Activated B cell treated with CpG ODN at 0.5 μM for 24 hours (primary cell): ENCODE measurements at regions not wholly inside any gene's neighbourhood (a gene's known extent, or its start where the extent isn't known, plus 50 kb on each side); places are given as distances from the start of the nearest gene placed in this dataset.

Experiments used
- ATAC-seq: fragments of 200-7000 bp; cut with Tn5 transposase; one replicate; pipeline ENCODE4 v1.10.0; 2021; ENCODE audit warnings: low read depth, mild to moderate bottlenecking, moderate library complexity
- CTCF ChIA-PET: fragments of 350-600 bp; sonication (Branson Sonifier 250); formaldehyde crosslinking; loops from one replicate; lab custom pipeline; 2021; ENCODE audit warnings: antibody characterized with exemption; lab: Charles Lee
- POLR2A ChIA-PET: fragments of 350-600 bp; sonication (Branson Sonifier 250); formaldehyde crosslinking; loops from one replicate; lab custom pipeline; 2021; ENCODE audit warnings: antibody characterized with exemption; lab: Charles Lee
- DNase-seq: peaks from one replicate; pipeline ENCODE4 v3.0.0; 2022
- H3K27ac Mint-ChIP-seq: one replicate; pipeline ENCODE4 v1.8.0; 2020; ENCODE audit warnings: mixed read lengths
- H3K27me3 Mint-ChIP-seq: one replicate; pipeline ENCODE4 v1.8.0; 2021; ENCODE audit warnings: mixed read lengths
- H3K36me3 Mint-ChIP-seq: one replicate; pipeline ENCODE4 v1.8.0; 2021; ENCODE audit warnings: low read depth, mixed read lengths
- H3K4me1 Mint-ChIP-seq: one replicate; pipeline ENCODE4 v1.8.0; 2021; ENCODE audit warnings: mixed read lengths
- H3K4me3 Mint-ChIP-seq: one replicate; pipeline ENCODE4 v1.8.0; 2020; ENCODE audit warnings: mild to moderate bottlenecking, mixed read lengths
- H3K9me3 Mint-ChIP-seq: one replicate; pipeline ENCODE4 v1.8.0; 2020; ENCODE audit warnings: mixed read lengths
- intact Hi-C: fragments of 100-400 bp; cut with micrococcal nuclease; formaldehyde crosslinking; loops from one replicate; pipeline ENCODE4 v1.15.1; 2024
- TF ChIP-seq, protein P1 (sequence below): fragments of 200-600 bp; IDR thresholded peaks from one replicate; pipeline ENCODE4 v1.8.0; 2022; ENCODE audit warnings: antibody characterized with exemption, mild to moderate bottlenecking

GRCh38 chrX:148361641-148362040 lies 138.8 kb upstream of the AFF2 start:
- H3K36me3 Mint-ChIP-seq = no peaks in the 10 kb centered on the region
- H3K4me1 Mint-ChIP-seq = no peaks in the 10 kb centered on the region
- no peak overlapping the region for H3K27ac Mint-ChIP-seq
- no peak for DNase-seq
- intact Hi-C loops = no loop called here
- H3K27me3 Mint-ChIP-seq = no peaks in the 10 kb centered on the region
- ChIA-PET CTCF (no interaction called here), POLR2A (no interaction called here)
- TF ChIP-seq, protein P1, sequence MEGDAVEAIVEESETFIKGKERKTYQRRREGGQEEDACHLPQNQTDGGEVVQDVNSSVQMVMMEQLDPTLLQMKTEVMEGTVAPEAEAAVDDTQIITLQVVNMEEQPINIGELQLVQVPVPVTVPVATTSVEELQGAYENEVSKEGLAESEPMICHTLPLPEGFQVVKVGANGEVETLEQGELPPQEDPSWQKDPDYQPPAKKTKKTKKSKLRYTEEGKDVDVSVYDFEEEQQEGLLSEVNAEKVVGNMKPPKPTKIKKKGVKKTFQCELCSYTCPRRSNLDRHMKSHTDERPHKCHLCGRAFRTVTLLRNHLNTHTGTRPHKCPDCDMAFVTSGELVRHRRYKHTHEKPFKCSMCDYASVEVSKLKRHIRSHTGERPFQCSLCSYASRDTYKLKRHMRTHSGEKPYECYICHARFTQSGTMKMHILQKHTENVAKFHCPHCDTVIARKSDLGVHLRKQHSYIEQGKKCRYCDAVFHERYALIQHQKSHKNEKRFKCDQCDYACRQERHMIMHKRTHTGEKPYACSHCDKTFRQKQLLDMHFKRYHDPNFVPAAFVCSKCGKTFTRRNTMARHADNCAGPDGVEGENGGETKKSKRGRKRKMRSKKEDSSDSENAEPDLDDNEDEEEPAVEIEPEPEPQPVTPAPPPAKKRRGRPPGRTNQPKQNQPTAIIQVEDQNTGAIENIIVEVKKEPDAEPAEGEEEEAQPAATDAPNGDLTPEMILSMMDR = no peak
- no peaks in the 10 kb centered on the region for H3K9me3 Mint-ChIP-seq
- no peak for ATAC-seq
- no peak overlapping the region for H3K4me3 Mint-ChIP-seq

DNA sequence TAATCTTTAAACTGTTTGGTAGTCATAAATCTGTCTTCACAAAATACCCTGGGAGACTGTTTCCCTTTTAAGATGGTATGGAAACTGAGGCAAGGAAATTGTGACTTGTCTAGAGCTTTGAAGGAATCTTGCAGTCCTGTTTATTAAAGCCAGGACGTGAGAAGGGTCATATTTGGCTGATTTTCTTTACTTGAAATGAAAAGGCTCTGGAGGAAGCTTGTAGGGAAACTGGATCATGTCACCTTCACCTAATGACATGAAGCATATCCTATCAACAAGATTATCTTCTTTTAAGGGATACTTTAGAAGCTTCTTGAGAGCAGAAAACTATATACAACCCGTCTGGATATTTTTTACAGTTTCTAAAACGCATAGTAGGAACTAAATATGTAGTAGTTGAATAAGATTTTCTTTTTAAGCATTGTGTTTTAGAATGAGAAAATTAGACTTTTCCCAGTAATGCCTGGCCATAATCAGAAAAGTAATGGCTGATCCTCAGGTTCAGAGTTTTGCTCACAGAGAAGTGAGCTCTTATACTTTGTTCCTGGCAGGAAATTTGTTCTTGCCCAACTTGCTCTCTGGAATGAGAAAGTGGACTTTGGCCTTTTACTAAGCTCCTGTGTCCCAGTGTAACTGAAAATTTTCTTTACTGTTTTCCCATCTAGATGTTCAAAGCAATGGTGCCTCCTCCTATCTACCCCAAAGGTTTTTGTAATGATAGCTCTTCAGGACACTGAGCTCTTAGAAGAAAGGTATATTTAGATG lies 136.8 kb upstream of the AFF2 start:
- no peaks in the 10 kb centered on the region for H3K36me3 Mint-ChIP-seq
- ATAC-seq (no peak), DNase-seq (no peak)
- H3K27ac Mint-ChIP-seq = no peak overlapping the region
- H3K27me3 Mint-ChIP-seq = no peaks in the 10 kb centered on the region
- peaks cover 2% of the 10 kb centered on the region for H3K4me1 Mint-ChIP-seq
- H3K9me3 Mint-ChIP-seq = no peaks in the 10 kb centered on the region
- TF ChIP-seq, protein P1 = no peak
- intact Hi-C loops = no loop called here
- CTCF ChIA-PET = no interaction called here
- H3K4me3 Mint-ChIP-seq = no peak overlapping the region
- POLR2A ChIA-PET = no interaction called here

DNA sequence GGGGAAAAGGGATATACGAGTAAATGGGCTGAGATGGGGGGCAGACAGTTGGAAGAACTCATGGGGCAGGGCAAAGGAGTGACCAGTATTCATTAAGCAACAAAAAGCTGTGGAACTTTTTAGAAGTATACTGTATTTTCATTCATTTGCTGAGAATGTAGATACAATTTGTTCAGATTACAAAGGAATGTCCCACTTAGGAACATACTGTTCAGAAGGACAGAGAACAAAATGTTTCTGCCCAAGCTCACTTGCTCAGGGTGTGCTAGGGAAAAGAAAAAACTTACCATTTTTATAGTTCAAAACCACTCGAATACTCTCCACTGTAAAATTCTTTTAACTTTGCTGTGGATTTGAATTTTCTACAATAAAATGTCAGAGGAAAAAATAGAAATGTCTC lies 135.2 kb upstream of the AFF2 start:
- Mint-ChIP-seq H3K4me1 (peaks cover 2% of the 10 kb centered on the region), H3K4me3 (no peak overlapping the region), H3K27me3 (no peaks in the 10 kb centered on the region), H3K9me3 (no peaks in the 10 kb centered on the region), H3K36me3 (no peaks in the 10 kb centered on the region), H3K27ac (no peak overlapping the region)
- TF ChIP-seq, protein P1 = no peak
- ATAC-seq = no peak
- POLR2A ChIA-PET = no interaction called here
- no peak for DNase-seq
- intact Hi-C loops = no loop called here
- CTCF ChIA-PET = no interaction called here

- H3K27ac Mint-ChIP-seq = no peak overlapping the region
- no peaks in the 10 kb centered on the region for H3K36me3 Mint-ChIP-seq
- intact Hi-C loops = no loop called here
- DNase-seq = no peak
- peaks cover 3% of the 10 kb centered on the region for H3K9me3 Mint-ChIP-seq
- ATAC-seq = no peak
- TF ChIP-seq, protein P1 = no peak
- POLR2A ChIA-PET = interaction anchor here (0.6 kb wide), 1 partner anchor 21 kb away, joined by 5 read pairs; no protein-coding TSS in a partner anchor
- H3K4me1 Mint-ChIP-seq = peaks cover 2% of the 10 kb centered on the region
- CTCF ChIA-PET = no interaction called here
- H3K27me3 Mint-ChIP-seq = no peaks in the 10 kb centered on the region
- H3K4me3 Mint-ChIP-seq = no peak overlapping the region
Measured at GRCh38 chrX:148371291-148371690, 129.1 kb upstream of the AFF2 start.

DNA sequence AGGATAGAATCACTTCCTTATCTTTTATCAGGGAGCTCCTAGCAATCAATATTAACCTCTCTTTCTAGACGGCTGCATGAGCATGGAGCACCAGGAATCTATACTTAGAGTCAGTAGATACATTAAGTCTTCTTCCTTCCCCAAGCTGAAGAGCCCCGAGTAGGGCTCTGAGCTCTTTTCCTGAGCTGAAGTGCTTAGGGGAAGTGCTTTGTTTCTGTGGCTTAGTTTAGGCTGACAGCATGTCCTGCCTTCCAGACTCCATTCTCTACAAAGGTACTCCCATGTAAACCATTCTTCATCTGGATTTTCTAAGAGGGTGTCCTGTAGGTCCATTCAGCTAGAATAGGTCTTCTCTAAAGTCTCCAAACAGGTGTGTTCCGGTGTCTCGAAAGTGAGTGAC lies 127.5 kb upstream of the AFF2 start:
- POLR2A ChIA-PET = no interaction called here

More for the DNA sequence above, 127.5 kb upstream of the AFF2 start:
- Mint-ChIP-seq H3K4me3 (no peak overlapping the region), H3K27me3 (no peaks in the 10 kb centered on the region), H3K9me3 (peaks cover 3% of the 10 kb centered on the region), H3K4me1 (peaks cover under 1% of the 10 kb centered on the region), H3K36me3 (no peaks in the 10 kb centered on the region), H3K27ac (no peak overlapping the region)
- TF ChIP-seq, protein P1 = no peak
- CTCF ChIA-PET = no interaction called here
- ATAC-seq (no peak), DNase-seq (no peak)
- intact Hi-C loops = no loop called here
